ENCODE measurements at regions not wholly inside any gene's neighbourhood (a gene's known extent, or its start where the extent isn't known, plus 50 kb on each side); places are given as distances from the start of the nearest gene placed in this dataset.

GRCh38 chr14:101039031-101039754 lies 135.7 kb upstream of the RTL1 start:
- ChIA-PET POLR2A (no interaction called here), CTCF (no interaction called here)

- CTCF ChIA-PET = no interaction called here
- POLR2A ChIA-PET = no interaction called here
These were observed 136.2 kb upstream of the RTL1 start for GRCh38 chr14:101039755-101040138.

GRCh38 chr14:101040538-101041442 lies 137.3 kb upstream of the RTL1 start:
- ChIA-PET POLR2A (no interaction called here), CTCF (no interaction called here)

GRCh38 chr14:101043891-101044290 lies 140.4 kb upstream of the RTL1 start:
- POLR2A ChIA-PET = no interaction called here

GRCh38 chr14:101044741-101045140 lies 141.2 kb upstream of the RTL1 start:
- ChIA-PET CTCF (no interaction called here), POLR2A (no interaction called here)

More at GRCh38 chr14:101043891-101044290, 140.4 kb upstream of the RTL1 start:
- CTCF ChIA-PET = no interaction called here

- POLR2A ChIA-PET = no interaction called here
These were observed 142.0 kb upstream of the RTL1 start for GRCh38 chr14:101045511-101045910.

GRCh38 chr14:101046071-101046470 lies 142.5 kb upstream of the RTL1 start:
- ChIA-PET POLR2A (no interaction called here), CTCF (no interaction called here)

More at GRCh38 chr14:101045511-101045910, 142.0 kb upstream of the RTL1 start:
- CTCF ChIA-PET = no interaction called here

GRCh38 chr14:101047326-101047725 lies 143.8 kb upstream of the RTL1 start:
- CTCF ChIA-PET = no interaction called here
- POLR2A ChIA-PET = no interaction called here

GRCh38 chr14:101048766-101049165 lies 145.2 kb upstream of the RTL1 start:
- ChIA-PET CTCF (no interaction called here), POLR2A (no interaction called here)

GRCh38 chr14:101049511-101049910 lies 146.0 kb upstream of the RTL1 start:
- ChIA-PET POLR2A (no interaction called here), CTCF (no interaction called here)

GRCh38 chr14:101049942-101050341 lies 146.4 kb upstream of the RTL1 start:
- CTCF ChIA-PET = no interaction called here

GRCh38 chr14:101050901-101051490 lies 147.5 kb upstream of the RTL1 start:
- ChIA-PET POLR2A (no interaction called here), CTCF (no interaction called here)

More at GRCh38 chr14:101049942-101050341, 146.4 kb upstream of the RTL1 start:
- POLR2A ChIA-PET = no interaction called here

GRCh38 chr14:101054671-101055070 lies 151.1 kb upstream of the RTL1 start:
- POLR2A ChIA-PET = no interaction called here
- CTCF ChIA-PET = no interaction called here

- ChIA-PET CTCF (no interaction called here), POLR2A (no interaction called here)
These were observed 151.7 kb upstream of the RTL1 start for GRCh38 chr14:101055106-101055662.

GRCh38 chr14:101055776-101056374 lies 152.4 kb upstream of the RTL1 start:
- POLR2A ChIA-PET = no interaction called here
- CTCF ChIA-PET = no interaction called here

GRCh38 chr14:101056446-101056845 lies 152.9 kb upstream of the RTL1 start:
- CTCF ChIA-PET = no interaction called here

GRCh38 chr14:101057394-101057793 lies 153.9 kb upstream of the RTL1 start:
- POLR2A ChIA-PET = no interaction called here
- CTCF ChIA-PET = no interaction called here

More at GRCh38 chr14:101056446-101056845, 152.9 kb upstream of the RTL1 start:
- POLR2A ChIA-PET = no interaction called here

- CTCF ChIA-PET = no interaction called here
These were observed 155.0 kb upstream of the RTL1 start for GRCh38 chr14:101058571-101058970.

GRCh38 chr14:101060171-101060601 lies 156.7 kb upstream of the RTL1 start:
- ChIA-PET CTCF (no interaction called here), POLR2A (no interaction called here)

More at GRCh38 chr14:101058571-101058970, 155.0 kb upstream of the RTL1 start:
- POLR2A ChIA-PET = no interaction called here

- POLR2A ChIA-PET = no interaction called here
- CTCF ChIA-PET = no interaction called here
These were observed 158.0 kb upstream of the RTL1 start for GRCh38 chr14:101061411-101062064.

Data from activated CD8-positive, alpha-beta memory T cell treated with anti-CD3 and anti-CD28 coated beads for 36 hours (primary cell).